Endothelial cell of umbilical vein (primary cell): ENCODE measurements at regions not wholly inside any gene's neighbourhood (a gene's known extent, or its start where the extent isn't known, plus 50 kb on each side); places are given as distances from the start of the nearest gene placed in this dataset.

Experiments
- BruUV-seq: library from RNA; stranded (reverse); fragments of 400-500 nt; replicated peaks from 2 replicates; lab custom pipeline; 2021; lab: Mats Ljungman, UMichigan
- CTCF ChIA-PET: fragments of 300-600, 350-600 bp; sonication (Branson Sonifier 250); formaldehyde crosslinking; loops from one replicate; lab custom pipeline; 2021; ENCODE audit warnings: antibody characterized with exemption, inconsistent platforms; lab: Charles Lee
- POLR2A ChIA-PET: fragments of 300-600, 350-600 bp; sonication (Branson Sonifier 250); formaldehyde crosslinking; loops from one replicate; lab custom pipeline; 2021; ENCODE audit warnings: antibody characterized with exemption, inconsistent platforms; lab: Charles Lee
- DNase-seq: peaks from one replicate; pipeline ENCODE4 v3.0.0-alpha.2; 2011; ENCODE audit warnings: low read depth, low spot score
- FAIRE-seq: peaks from 2 replicates; lab custom pipeline; 2011; peaks lifted over from hg19 to GRCh38; lab: Jason Lieb, UNC
- H2AFZ ChIP-seq: 2 replicates; pipeline ENCODE4 v1.6.0; 2012; ENCODE audit warnings: low read depth, low read length, control low read depth, inconsistent platforms
- H3K27ac ChIP-seq: 2 replicates; pipeline ENCODE4 v1.5.1; 2011; ENCODE audit warnings: low read depth, mild to moderate bottlenecking, control low read depth, low read length, moderate library complexity; ENCODE audit not compliant: insufficient read depth
- H3K27me3 ChIP-seq, 2 experiments: 2 replicates each; pipeline versions ENCODE4 v1.6.0 to v1.6.1; 2011; ENCODE audit warnings: low read length in 2 of 2, mixed read lengths in 1 of 2; ENCODE audit not compliant: control insufficient read depth in 2 of 2, insufficient read depth in 2 of 2
- H3K36me3 ChIP-seq, 2 experiments: 2 replicates in 1 of 2; 3 replicates in 1 of 2; pipeline ENCODE4 v1.5.1; 2011; ENCODE audit warnings: low read length in 2 of 2, mild to moderate bottlenecking in 1 of 2, moderate library complexity in 1 of 2; ENCODE audit not compliant: control insufficient read depth in 2 of 2, insufficient read depth in 2 of 2; ENCODE audit errors: extremely low read depth in 1 of 2
- H3K4me1 ChIP-seq: 3 replicates; pipeline ENCODE4 v1.5.1; 2011; ENCODE audit warnings: mild to moderate bottlenecking, low read length; ENCODE audit not compliant: control insufficient read depth, insufficient read depth; ENCODE audit errors: extremely low read depth
- H3K4me2 ChIP-seq: 2 replicates; pipeline ENCODE4 v1.6.1; 2011; ENCODE audit warnings: low read length, control low read depth, mixed read lengths; ENCODE audit not compliant: insufficient read depth
- H3K4me3 ChIP-seq, 3 experiments: fragments of 200-600 bp in 1 of 3; sonication (generic), shearing (Covaris generic) in 1 of 3; replicated peaks in 1 of 3; 2 replicates each; pipeline ENCODE4 v1.5.1; 2011 to 2016; ENCODE audit warnings: control low read depth in 3 of 3, low read length in 3 of 3, mild to moderate bottlenecking in 2 of 3, inconsistent platforms in 1 of 3, low read depth in 1 of 3, moderate library complexity in 1 of 3; ENCODE audit not compliant: insufficient read depth in 1 of 3
- H3K79me2 ChIP-seq: 2 replicates; pipeline ENCODE4 v1.6.0; 2012; ENCODE audit warnings: low read length, inconsistent platforms; ENCODE audit not compliant: control insufficient read depth, insufficient read depth
- H3K9ac ChIP-seq: replicated peaks from 2 replicates; pipeline ENCODE3; 2011; ENCODE audit warnings: low read length, control low read depth; ENCODE audit not compliant: insufficient read depth; ENCODE audit errors: extremely low read depth
- H3K9me1 ChIP-seq: replicated peaks from 3 replicates; pipeline ENCODE4 v1.6.0; 2011; ENCODE audit warnings: mild to moderate bottlenecking, low read length; ENCODE audit not compliant: control insufficient read depth, insufficient read depth; ENCODE audit errors: extremely low read depth
- H3K9me3 ChIP-seq: replicated peaks from 2 replicates; pipeline ENCODE4 v1.5.1; 2012; ENCODE audit warnings: low read length, inconsistent platforms; ENCODE audit not compliant: control insufficient read depth, insufficient read depth
- H4K20me1 ChIP-seq: replicated peaks from 2 replicates; pipeline ENCODE3; 2011; ENCODE audit warnings: mild to moderate bottlenecking, low read length; ENCODE audit not compliant: control insufficient read depth, insufficient read depth; ENCODE audit errors: extremely low read depth
- EZH2 ChIP-seq: IDR thresholded peaks from 2 replicates; pipeline ENCODE4 v1.6.1; 2012; ENCODE audit warnings: borderline replicate concordance, low read depth, mild to moderate bottlenecking, moderate library complexity, low read length, inconsistent platforms; ENCODE audit not compliant: severe bottlenecking
- FOS ChIP-seq: IDR thresholded peaks from 2 replicates; pipeline ENCODE4 v1.6.1; 2011; ENCODE audit warnings: mild to moderate bottlenecking, low read length, moderate library complexity, borderline replicate concordance; ENCODE audit not compliant: insufficient read depth
- GATA2 ChIP-seq: IDR thresholded peaks from 2 replicates; pipeline ENCODE4 v1.7.0; 2011; ENCODE audit warnings: low read depth, mild to moderate bottlenecking, moderate library complexity, mixed read lengths, low read length; ENCODE audit not compliant: insufficient read length, insufficient read depth
- JUN ChIP-seq: IDR thresholded peaks from 2 replicates; pipeline ENCODE4 v1.6.1; 2011; ENCODE audit warnings: borderline replicate concordance, low read depth; ENCODE audit not compliant: insufficient read length, insufficient read depth
- MYC ChIP-seq: IDR thresholded peaks from one replicate; pipeline ENCODE4 v1.6.1; 2011; ENCODE audit warnings: mild to moderate bottlenecking, low read depth, low read length
- POLR2A ChIP-seq: IDR thresholded peaks from 2 replicates; pipeline ENCODE4 v1.6.1; 2012; ENCODE audit warnings: low read depth, mild to moderate bottlenecking, control low read depth, low read length
- POLR2AphosphoS5 ChIP-seq: IDR thresholded peaks from 2 replicates; pipeline ENCODE4 v1.6.1; 2012; ENCODE audit warnings: low read depth, mild to moderate bottlenecking, control low read depth, low read length, moderate library complexity; ENCODE audit not compliant: insufficient read depth
- dilution Hi-C: fragments of 300-500 bp; cut with MboI; formaldehyde crosslinking; loops from one replicate; pipeline ENCODE4 v1.15.0; 2019; ENCODE audit warnings: low sequenced_read_pairs; ENCODE audit not compliant: extremely low pct_ligation_motif_present
- intact Hi-C: fragments of 100-400 bp; cut with micrococcal nuclease; formaldehyde crosslinking; loops from one replicate; pipeline ENCODE4 v1.10.0; 2022
- TF ChIP-seq, protein P1 (sequence below): IDR thresholded peaks from 2 replicates; pipeline ENCODE4 v1.6.1; 2011; ENCODE audit not compliant: insufficient read depth, insufficient read length
- TF ChIP-seq, protein P2 (sequence below), 2 donors: IDR thresholded peaks; 1 replicate in 1 of 2; 2 replicates in 1 of 2; pipeline ENCODE4 v1.5.1; 2011; ENCODE audit warnings: low read length in 2 of 2, mild to moderate bottlenecking in 2 of 2, moderate library complexity in 2 of 2, control low read depth in 1 of 2, inconsistent platforms in 1 of 2, low read depth in 1 of 2; ENCODE audit not compliant: insufficient read depth in 1 of 2; ENCODE audit errors: extremely low read depth in 1 of 2

DNA sequence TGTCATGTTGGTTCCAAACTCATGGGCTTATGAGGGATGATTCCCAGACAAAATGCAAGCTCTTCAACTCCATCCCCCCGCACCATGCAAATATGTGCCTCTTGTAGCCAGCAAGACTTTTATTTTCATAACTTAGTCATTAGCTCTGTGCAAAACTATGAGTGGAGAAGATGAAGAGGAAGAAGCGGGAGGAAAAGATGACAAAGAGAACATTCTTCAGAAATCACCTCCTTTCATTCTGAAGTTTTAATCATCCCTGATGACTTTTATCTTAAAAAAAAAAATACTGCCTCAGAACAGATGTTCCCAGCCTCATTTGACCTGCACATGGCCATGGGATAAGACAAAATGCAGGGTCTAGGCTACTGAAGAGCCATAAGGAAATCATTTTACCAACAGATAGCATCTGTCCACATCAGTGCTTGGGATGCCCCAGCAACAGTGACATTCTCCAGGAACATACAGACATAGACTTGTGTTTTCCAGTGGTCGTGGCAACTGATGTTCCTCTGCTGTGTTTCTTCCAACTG lies 145.5 kb downstream of the WNT5A start:
- no TSS peak for BruUV-seq
- DNase-seq (no peak), FAIRE-seq (no peak)
- no peaks in the 10 kb centered on the region for H3K9me1 ChIP-seq
- H2AFZ ChIP-seq: no peak overlapping the region
- no peaks in the 10 kb centered on the region for H3K9me3 ChIP-seq
- no peaks in the 10 kb centered on the region for H3K4me1 ChIP-seq
- H3K27me3 ChIP-seq: no peaks in the 10 kb centered on the region
- no peak overlapping the region for H3K4me3 ChIP-seq
- H4K20me1 ChIP-seq: no peaks in the 10 kb centered on the region
- POLR2A ChIA-PET: no interaction called here
- no peaks in the 10 kb centered on the region for H3K36me3 ChIP-seq
- no peaks in the 10 kb centered on the region for H3K79me2 ChIP-seq
- dilution Hi-C loops (no loop called here), intact Hi-C loops (no loop called here)
- H3K4me2 ChIP-seq: no peak overlapping the region
- H3K9ac ChIP-seq: no peak overlapping the region
- H3K27ac ChIP-seq: no peak overlapping the region
- CTCF ChIA-PET: no interaction called here
- TF ChIP-seq JUN (no peak), POLR2A (no peak), GATA2 (no peak), MYC (no peak)

DNA sequence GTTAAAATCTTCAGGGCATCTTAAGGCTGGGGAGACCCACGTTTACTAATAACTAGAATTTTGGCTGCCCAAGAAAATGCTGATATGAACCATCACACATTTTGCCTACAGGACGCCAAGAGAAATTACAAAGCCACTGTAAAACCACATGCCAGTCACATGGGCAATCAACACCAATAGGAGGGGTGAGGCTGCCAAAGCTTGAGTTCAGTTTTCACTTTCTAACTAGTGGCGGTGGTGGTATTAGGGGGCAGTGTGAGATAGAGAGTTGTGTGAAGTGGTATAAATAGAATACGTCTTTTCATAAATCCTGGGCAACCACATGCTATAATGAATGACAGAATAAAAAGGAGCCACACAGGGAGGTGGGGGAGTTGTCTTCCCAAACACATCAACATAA lies 147.3 kb downstream of the WNT5A start:
- Histone ChIP-seq H3K4me3 (no peak overlapping the region), H3K27ac (no peak overlapping the region), H3K4me2 (no peak overlapping the region), H3K9ac (no peak overlapping the region), H3K27me3 (no peaks in the 10 kb centered on the region), H2AFZ (no peak overlapping the region), H3K9me1 (no peaks in the 10 kb centered on the region), H3K79me2 (no peaks in the 10 kb centered on the region), H3K4me1 (no peaks in the 10 kb centered on the region), H3K9me3 (no peaks in the 10 kb centered on the region), H4K20me1 (no peaks in the 10 kb centered on the region), H3K36me3 (no peaks in the 10 kb centered on the region)
- dilution Hi-C loops: no loop called here
- DNase-seq (no peak), FAIRE-seq (no peak)
- TF ChIP-seq, protein P1, sequence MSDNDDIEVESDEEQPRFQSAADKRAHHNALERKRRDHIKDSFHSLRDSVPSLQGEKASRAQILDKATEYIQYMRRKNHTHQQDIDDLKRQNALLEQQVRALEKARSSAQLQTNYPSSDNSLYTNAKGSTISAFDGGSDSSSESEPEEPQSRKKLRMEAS: no peak
- TF ChIP-seq JUN: no peak
- no peak for TF ChIP-seq FOS
- TF ChIP-seq POLR2AphosphoS5: no peak
- no peak for TF ChIP-seq EZH2
- no peak for TF ChIP-seq POLR2A
- TF ChIP-seq, protein P2, sequence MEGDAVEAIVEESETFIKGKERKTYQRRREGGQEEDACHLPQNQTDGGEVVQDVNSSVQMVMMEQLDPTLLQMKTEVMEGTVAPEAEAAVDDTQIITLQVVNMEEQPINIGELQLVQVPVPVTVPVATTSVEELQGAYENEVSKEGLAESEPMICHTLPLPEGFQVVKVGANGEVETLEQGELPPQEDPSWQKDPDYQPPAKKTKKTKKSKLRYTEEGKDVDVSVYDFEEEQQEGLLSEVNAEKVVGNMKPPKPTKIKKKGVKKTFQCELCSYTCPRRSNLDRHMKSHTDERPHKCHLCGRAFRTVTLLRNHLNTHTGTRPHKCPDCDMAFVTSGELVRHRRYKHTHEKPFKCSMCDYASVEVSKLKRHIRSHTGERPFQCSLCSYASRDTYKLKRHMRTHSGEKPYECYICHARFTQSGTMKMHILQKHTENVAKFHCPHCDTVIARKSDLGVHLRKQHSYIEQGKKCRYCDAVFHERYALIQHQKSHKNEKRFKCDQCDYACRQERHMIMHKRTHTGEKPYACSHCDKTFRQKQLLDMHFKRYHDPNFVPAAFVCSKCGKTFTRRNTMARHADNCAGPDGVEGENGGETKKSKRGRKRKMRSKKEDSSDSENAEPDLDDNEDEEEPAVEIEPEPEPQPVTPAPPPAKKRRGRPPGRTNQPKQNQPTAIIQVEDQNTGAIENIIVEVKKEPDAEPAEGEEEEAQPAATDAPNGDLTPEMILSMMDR (IDR thresholded peaks at IDR 0.05; ENCODE audit: extremely low read depth in 1 of 2, insufficient read depth in 1 of 2, low read depth in 1 of 2, low read length in 2 of 2): no peak
- no peak for TF ChIP-seq MYC
- no peak for TF ChIP-seq GATA2
- intact Hi-C loops: loop anchor here (10.0 kb wide), 1 partner anchor 495 kb away; no protein-coding TSS in a partner anchor
- ChIA-PET POLR2A (no interaction called here), CTCF (no interaction called here)
- no TSS peak for BruUV-seq
